Endodermal cell (in vitro differentiated cells): ENCODE measurements at regions not wholly inside any gene's neighbourhood (a gene's known extent, or its start where the extent isn't known, plus 50 kb on each side); places are given as distances from the start of the nearest gene placed in this dataset.

Experiments
- DNase-seq: peaks from one replicate; pipeline ENCODE4 v3.0.0-alpha.2; 2017
- H3K27ac ChIP-seq: 2 replicates; pipeline ENCODE4 v1.5.1; 2013; ENCODE audit warnings: mild to moderate bottlenecking, low read depth, low read length, moderate library complexity
- H3K27me3 ChIP-seq: 2 replicates; pipeline ENCODE4 v1.6.1; 2013; ENCODE audit warnings: mild to moderate bottlenecking, low read length, moderate library complexity; ENCODE audit not compliant: insufficient read depth, control insufficient read depth, poor library complexity, severe bottlenecking
- H3K36me3 ChIP-seq: 2 replicates; pipeline ENCODE4 v1.7.0; 2013; ENCODE audit warnings: mild to moderate bottlenecking, low read length, moderate library complexity; ENCODE audit not compliant: control insufficient read depth, insufficient read depth
- H3K4me1 ChIP-seq: one replicate; pipeline ENCODE4 v1.7.0; 2013; ENCODE audit warnings: low read length; ENCODE audit not compliant: control insufficient read depth, insufficient read depth
- H3K4me3 ChIP-seq: 2 replicates; pipeline ENCODE4 v1.5.1; 2013; ENCODE audit warnings: mild to moderate bottlenecking, low read length, moderate library complexity
- H3K9ac ChIP-seq: 2 replicates; pipeline ENCODE4 v1.6.1; 2013; ENCODE audit warnings: mild to moderate bottlenecking, low read length, moderate library complexity; ENCODE audit not compliant: poor library complexity, severe bottlenecking; ENCODE audit errors: extremely low read depth
- H3K9me3 ChIP-seq: 2 replicates; pipeline ENCODE4 v1.6.1; 2013; ENCODE audit warnings: mild to moderate bottlenecking, low read length, moderate library complexity; ENCODE audit not compliant: control insufficient read depth
- H3K27ac Mint-ChIP-seq: 2 replicates; pipeline ENCODE4 v1.8.0; 2020; ENCODE audit warnings: mixed read lengths
- H3K27me3 Mint-ChIP-seq: 2 replicates; pipeline ENCODE4 v1.8.0; 2021; ENCODE audit warnings: mild to moderate bottlenecking, mixed read lengths; ENCODE audit not compliant: insufficient read depth
- H3K36me3 Mint-ChIP-seq: 2 replicates; pipeline ENCODE4 v1.8.0; 2020; ENCODE audit warnings: low read depth, mixed read lengths
- H3K4me1 Mint-ChIP-seq: 2 replicates; pipeline ENCODE4 v1.8.0; 2020; ENCODE audit warnings: mixed read lengths
- H3K4me3 Mint-ChIP-seq: 2 replicates; pipeline ENCODE4 v1.8.0; 2020; ENCODE audit warnings: mild to moderate bottlenecking, moderate library complexity, mixed read lengths
- H3K9me3 Mint-ChIP-seq: 2 replicates; pipeline ENCODE4 v1.8.0; 2020; ENCODE audit warnings: mild to moderate bottlenecking, mixed read lengths
- WGBS, 2 experiments: methylation state at CpG; one replicate each; pipeline versions ENCODE4 v1.1.5 to v1.1.7; 2013; ENCODE audit warnings: missing lambda C conversion rate in 2 of 2, mixed read lengths in 1 of 2; ENCODE audit not compliant: insufficient coverage in 1 of 2, insufficient read length in 1 of 2; 5-methylcytosine and 5-hydroxymethylcytosine counted together
- TF ChIP-seq, protein P1 (sequence below): fragments of 200-600 bp; sonication (generic); conservative IDR thresholded peaks from 2 replicates; pipeline ENCODE4 v1.5.0; 2021; ENCODE audit warnings: antibody characterized with exemption, mild to moderate bottlenecking

GRCh38 chr2:239852272-239852671, 172.9 kb downstream of the NDUFA10 start:
- 89 to 94% methylated on average over 4 to 7 of the region's 7 CpGs for WGBS, 2 experiments
- Histone ChIP-seq H3K9ac (no peak overlapping the region), H3K4me3 (no peak overlapping the region), H3K9me3 (peaks cover 22% of the 10 kb centered on the region), H3K4me1 (no peaks in the 10 kb centered on the region), H3K27ac (no peak overlapping the region), H3K36me3 (no peaks in the 10 kb centered on the region), H3K27me3 (peaks cover 44% of the 10 kb centered on the region)
- peak; percentile 17 for DNase-seq
- Mint-ChIP-seq H3K27ac (no peak overlapping the region), H3K27me3 (peaks cover 45% of the 10 kb centered on the region), H3K4me3 (no peak overlapping the region), H3K4me1 (peaks cover 13% of the 10 kb centered on the region), H3K9me3 (peaks cover 32% of the 10 kb centered on the region), H3K36me3 (no peaks in the 10 kb centered on the region)
- TF ChIP-seq, protein P1, sequence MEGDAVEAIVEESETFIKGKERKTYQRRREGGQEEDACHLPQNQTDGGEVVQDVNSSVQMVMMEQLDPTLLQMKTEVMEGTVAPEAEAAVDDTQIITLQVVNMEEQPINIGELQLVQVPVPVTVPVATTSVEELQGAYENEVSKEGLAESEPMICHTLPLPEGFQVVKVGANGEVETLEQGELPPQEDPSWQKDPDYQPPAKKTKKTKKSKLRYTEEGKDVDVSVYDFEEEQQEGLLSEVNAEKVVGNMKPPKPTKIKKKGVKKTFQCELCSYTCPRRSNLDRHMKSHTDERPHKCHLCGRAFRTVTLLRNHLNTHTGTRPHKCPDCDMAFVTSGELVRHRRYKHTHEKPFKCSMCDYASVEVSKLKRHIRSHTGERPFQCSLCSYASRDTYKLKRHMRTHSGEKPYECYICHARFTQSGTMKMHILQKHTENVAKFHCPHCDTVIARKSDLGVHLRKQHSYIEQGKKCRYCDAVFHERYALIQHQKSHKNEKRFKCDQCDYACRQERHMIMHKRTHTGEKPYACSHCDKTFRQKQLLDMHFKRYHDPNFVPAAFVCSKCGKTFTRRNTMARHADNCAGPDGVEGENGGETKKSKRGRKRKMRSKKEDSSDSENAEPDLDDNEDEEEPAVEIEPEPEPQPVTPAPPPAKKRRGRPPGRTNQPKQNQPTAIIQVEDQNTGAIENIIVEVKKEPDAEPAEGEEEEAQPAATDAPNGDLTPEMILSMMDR = no peak

DNA sequence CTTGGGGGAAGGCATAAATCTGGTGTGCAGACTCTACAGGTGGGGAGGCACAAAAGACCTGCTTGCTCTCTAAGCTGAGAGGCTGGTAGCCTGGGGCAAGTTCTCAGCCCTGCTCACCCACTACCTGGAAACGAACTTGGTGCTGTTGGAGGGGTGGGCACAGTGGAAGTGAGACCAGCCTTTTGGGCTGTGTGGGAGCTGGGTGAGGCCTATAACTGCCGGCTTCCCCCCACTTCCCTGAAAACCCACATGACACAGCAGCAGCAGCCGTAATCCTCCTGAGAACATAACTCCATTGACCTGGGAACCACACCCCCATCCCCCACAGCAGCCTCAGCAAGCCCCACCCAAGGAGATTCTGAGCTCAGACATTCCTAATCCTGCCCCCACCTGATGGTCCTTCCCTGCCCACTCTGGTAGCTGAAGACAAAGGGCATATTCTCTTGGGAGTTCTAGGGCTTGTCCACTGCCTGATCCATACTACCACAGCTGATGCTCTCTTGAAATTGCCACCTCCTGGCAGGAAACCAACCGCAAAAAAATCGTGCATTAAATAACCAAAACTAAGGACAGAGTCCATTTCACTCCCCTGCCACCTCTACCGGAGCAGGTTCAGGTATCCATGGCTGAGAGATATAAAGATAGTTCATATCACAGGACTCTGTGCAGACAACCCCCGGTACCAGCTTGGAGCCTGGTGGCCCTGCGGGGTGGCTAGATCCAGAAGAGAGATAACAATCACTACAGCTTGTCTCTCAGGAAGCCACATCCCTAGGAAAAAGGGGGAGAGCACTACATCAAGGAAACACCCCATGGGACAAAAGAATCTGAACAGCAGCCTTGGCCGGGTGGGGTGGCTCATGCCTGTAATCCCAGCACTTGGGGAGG, 178.1 kb downstream of the NDUFA10 start:
- H3K27me3 Mint-ChIP-seq = peaks cover 22% of the 10 kb centered on the region
- peaks cover 63% of the 10 kb centered on the region for H3K9me3 Mint-ChIP-seq

GRCh38 chr2:239845968-239846367, 179.2 kb downstream of the NDUFA10 start:
- Histone ChIP-seq H3K4me3 (no peak overlapping the region), H3K36me3 (no peaks in the 10 kb centered on the region), H3K4me1 (peaks cover 3% of the 10 kb centered on the region), H3K27ac (no peak overlapping the region), H3K27me3 (peaks cover 10% of the 10 kb centered on the region), H3K9me3 (peaks cover 25% of the 10 kb centered on the region), H3K9ac (no peak overlapping the region)
- no peak overlapping the region for H3K4me3 Mint-ChIP-seq
- peaks cover 16% of the 10 kb centered on the region for H3K4me1 Mint-ChIP-seq
- H3K27me3 Mint-ChIP-seq = peaks cover 15% of the 10 kb centered on the region
- DNase-seq = no peak
- H3K9me3 Mint-ChIP-seq = peaks cover 57% of the 10 kb centered on the region
- no peak overlapping the region for H3K27ac Mint-ChIP-seq
- TF ChIP-seq, protein P1 = no peak
- H3K36me3 Mint-ChIP-seq = no peaks in the 10 kb centered on the region

More for the DNA sequence above, 178.1 kb downstream of the NDUFA10 start:
- TF ChIP-seq, protein P1 = no peak
- Mint-ChIP-seq H3K36me3 (no peaks in the 10 kb centered on the region), H3K27ac (no peak overlapping the region), H3K4me3 (no peak overlapping the region), H3K4me1 (peaks cover 16% of the 10 kb centered on the region)
- DNase-seq = peak; percentile 34
- Histone ChIP-seq H3K9ac (no peak overlapping the region), H3K36me3 (no peaks in the 10 kb centered on the region), H3K27me3 (peaks cover 14% of the 10 kb centered on the region), H3K27ac (no peak overlapping the region), H3K4me1 (peaks cover 3% of the 10 kb centered on the region), H3K4me3 (no peak overlapping the region), H3K9me3 (peaks cover 31% of the 10 kb centered on the region)
- 83 to 90% methylated on average over 2 to 9 of the region's 9 CpGs for whole genome bisulfite sequencing, 2 experiments
